ENCODE measurements at regions not wholly inside any gene's neighbourhood (a gene's known extent, or its start where the extent isn't known, plus 50 kb on each side); places are given as distances from the start of the nearest gene placed in this dataset.
"Not testable (repeated sequence)": the region's sequence is repeated elsewhere in the genome, so short reads cannot be mapped to it uniquely, and the experiment has no call there.

DNA sequence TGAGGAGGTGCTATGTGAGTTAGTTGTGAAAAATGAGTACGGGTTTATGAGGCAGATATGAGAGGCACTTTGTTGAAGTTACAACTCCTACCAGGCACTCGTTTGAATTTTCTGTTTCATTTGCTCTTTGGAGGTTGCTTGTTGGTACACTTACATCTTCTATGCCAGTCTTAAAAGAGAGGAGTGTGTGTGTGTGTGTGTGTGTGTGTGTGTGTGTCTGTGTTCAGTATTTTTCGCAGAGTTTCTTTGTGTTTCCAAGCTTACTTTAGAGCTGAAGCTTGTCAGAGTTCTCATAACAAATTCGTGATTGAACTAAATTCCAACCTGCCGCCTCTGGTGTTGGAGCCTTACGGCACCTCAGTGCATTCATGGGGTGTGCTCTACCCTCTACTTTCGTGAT lies 5276.4 kb upstream of the TPTE start:
- TF ChIP-seq, protein P1, sequence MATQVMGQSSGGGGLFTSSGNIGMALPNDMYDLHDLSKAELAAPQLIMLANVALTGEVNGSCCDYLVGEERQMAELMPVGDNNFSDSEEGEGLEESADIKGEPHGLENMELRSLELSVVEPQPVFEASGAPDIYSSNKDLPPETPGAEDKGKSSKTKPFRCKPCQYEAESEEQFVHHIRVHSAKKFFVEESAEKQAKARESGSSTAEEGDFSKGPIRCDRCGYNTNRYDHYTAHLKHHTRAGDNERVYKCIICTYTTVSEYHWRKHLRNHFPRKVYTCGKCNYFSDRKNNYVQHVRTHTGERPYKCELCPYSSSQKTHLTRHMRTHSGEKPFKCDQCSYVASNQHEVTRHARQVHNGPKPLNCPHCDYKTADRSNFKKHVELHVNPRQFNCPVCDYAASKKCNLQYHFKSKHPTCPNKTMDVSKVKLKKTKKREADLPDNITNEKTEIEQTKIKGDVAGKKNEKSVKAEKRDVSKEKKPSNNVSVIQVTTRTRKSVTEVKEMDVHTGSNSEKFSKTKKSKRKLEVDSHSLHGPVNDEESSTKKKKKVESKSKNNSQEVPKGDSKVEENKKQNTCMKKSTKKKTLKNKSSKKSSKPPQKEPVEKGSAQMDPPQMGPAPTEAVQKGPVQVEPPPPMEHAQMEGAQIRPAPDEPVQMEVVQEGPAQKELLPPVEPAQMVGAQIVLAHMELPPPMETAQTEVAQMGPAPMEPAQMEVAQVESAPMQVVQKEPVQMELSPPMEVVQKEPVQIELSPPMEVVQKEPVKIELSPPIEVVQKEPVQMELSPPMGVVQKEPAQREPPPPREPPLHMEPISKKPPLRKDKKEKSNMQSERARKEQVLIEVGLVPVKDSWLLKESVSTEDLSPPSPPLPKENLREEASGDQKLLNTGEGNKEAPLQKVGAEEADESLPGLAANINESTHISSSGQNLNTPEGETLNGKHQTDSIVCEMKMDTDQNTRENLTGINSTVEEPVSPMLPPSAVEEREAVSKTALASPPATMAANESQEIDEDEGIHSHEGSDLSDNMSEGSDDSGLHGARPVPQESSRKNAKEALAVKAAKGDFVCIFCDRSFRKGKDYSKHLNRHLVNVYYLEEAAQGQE (IDR thresholded peaks at IDR 0.05; ENCODE audit: insufficient replicate concordance, low read depth) = not testable (repeated sequence)
- TF ChIP-seq, protein P2, sequence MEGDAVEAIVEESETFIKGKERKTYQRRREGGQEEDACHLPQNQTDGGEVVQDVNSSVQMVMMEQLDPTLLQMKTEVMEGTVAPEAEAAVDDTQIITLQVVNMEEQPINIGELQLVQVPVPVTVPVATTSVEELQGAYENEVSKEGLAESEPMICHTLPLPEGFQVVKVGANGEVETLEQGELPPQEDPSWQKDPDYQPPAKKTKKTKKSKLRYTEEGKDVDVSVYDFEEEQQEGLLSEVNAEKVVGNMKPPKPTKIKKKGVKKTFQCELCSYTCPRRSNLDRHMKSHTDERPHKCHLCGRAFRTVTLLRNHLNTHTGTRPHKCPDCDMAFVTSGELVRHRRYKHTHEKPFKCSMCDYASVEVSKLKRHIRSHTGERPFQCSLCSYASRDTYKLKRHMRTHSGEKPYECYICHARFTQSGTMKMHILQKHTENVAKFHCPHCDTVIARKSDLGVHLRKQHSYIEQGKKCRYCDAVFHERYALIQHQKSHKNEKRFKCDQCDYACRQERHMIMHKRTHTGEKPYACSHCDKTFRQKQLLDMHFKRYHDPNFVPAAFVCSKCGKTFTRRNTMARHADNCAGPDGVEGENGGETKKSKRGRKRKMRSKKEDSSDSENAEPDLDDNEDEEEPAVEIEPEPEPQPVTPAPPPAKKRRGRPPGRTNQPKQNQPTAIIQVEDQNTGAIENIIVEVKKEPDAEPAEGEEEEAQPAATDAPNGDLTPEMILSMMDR (IDR thresholded peaks at IDR 0.05; ENCODE audit: insufficient read depth, low read length) = not testable (repeated sequence)

Measured in HL-60 (cell line).